SKM-1 (cell line): ENCODE measurements at regions not wholly inside any gene's neighbourhood (a gene's known extent, or its start where the extent isn't known, plus 50 kb on each side); places are given as distances from the start of the nearest gene placed in this dataset.
"Not testable (repeated sequence)": the region's sequence is repeated elsewhere in the genome, so short reads cannot be mapped to it uniquely, and the experiment has no call there.

Experiments used
- DNase-seq: peaks from one replicate; lab custom pipeline; 2025; ENCODE audit not compliant: unreplicated experiment; lab: John Stamatoyannopoulos, UW

DNA sequence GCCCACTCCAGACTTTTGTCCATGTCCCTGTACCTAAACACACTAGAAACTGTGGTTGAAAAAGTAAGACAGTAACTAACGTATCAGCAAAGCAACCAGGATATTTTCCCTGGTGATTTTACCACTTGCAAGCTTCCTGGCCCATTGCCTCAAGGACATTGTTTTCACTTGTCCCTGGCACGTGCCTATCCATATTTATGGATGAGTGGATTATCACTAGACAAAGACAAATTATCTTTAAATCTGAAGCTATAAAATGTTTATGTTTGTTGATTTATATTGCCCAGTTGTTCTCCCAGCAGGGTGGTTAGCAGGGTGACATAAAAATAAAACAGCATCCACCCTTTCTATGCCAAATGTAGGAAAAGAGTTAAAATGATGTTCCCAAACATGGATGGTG lies 93.2 kb upstream of the STEAP1 start:
- no peak for DNase-seq

DNA sequence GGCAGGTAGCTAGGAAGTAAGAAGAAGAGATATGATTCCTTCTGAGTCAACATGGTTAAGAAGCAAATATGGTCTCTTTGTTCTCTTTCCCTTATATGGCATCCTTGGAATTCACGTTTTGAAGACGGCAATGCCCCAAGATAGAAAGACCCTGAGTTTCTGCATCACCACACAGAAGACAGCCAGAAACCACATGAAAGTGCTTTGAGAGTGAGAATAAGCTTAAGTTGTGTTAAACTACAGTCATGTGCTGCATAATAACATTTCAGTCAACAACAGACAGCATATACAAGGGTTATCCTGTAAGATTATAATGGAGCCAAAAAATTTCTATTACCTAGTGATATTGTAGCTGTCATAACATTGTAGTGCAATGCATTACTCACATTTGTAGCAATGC lies 89.9 kb upstream of the STEAP1 start:
- no peak for DNase-seq

DNA sequence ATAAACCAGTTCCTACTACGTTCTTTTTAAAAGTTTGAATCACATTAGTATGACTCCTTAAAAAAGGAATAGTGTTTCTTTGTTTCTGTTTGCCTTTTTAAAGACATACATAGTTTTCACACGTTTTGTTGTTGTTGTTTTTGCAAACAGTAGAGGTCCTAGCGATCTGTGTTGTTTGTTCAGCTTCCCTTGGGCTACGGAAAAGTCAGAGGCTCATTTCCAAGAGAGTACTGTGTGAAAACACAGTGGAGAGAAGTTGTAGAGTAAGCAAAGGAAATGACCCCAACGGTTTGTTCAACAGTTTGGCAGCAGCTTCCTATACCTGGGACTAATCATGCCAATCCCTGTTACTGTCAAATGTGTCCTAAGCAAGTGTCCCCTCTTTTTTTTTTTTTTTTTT lies 87.1 kb upstream of the STEAP1 start:
- no peak for DNase-seq

DNA sequence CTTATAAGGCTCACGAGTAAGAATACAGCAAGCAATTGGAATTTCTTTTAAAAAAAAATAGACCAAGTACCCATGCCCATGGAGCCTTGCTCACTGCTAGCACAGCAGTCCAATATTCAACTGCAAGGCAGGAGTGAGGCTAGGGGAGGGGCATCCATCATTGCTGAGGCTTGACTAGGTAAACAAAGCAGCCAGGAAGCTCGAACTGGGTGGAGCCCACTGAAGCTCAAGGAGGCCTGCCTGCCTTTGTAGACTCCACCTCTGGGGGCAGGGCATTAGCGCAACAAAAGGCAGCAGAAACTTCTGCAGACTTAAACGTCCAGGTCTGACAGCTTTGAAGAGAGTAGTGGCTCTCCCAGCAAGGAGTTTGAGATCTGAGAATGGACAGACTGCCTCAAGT lies 84.0 kb upstream of the STEAP1 start:
- not testable (repeated sequence) for DNase-seq

DNA sequence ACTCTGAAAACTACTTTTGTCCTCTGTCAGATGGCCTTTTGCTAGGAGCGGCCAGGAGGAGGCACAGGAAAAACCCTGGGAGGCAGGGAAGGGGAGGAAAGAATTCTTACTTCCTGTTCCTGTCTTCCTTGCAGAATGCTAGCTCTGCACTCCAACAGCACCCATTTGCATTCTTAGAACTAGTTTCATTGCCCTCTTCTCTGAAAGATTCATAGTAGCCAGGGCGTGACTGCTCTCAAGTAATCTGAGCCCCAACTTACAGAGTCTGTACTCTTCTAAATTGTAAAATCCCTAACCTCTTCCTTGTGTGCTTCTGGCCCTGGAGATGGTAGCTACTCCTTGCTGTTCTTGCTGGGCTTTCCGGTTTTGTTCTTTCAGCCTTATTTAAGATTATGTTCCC lies 75.3 kb upstream of the STEAP1 start:
- DNase-seq, result no peak

DNA sequence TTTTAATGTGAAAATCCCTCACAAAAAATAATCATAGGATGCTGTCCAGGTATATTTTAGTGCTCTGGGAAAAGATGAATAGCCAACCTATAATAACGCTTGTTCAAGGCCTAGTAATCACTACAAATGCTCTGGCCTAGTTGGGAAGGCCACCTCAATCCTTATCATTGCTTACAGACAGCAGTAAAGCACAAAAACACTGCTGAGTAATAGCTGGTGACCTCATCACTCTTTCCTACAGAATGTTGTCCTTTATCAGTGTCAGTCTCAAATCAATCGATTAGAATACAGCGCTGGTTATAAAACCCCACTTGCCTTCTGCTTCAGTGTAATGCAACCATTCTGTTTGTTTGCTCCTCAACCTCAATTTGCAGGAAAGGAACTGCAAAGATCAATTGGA lies 72.6 kb upstream of the STEAP1 start:
- no peak for DNase-seq

DNA sequence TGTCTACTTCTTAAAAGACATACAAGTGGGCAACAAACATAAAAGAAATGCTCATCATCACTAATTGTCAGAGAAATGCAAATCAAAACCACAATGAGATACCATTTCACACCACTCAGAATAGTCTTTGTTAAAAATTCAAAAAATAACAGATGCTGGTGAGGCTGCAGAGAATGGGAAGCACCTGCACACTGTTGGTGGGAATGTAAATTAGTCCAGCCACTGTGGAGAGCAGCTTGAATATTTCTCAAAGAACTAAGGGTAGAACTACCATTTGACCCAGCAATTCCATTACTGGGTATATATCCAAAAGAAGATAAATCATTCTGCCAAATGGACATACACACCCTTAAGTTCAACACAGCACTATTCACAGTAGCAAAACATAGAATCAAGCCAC lies 61.8 kb upstream of the STEAP1 start:
- DNase-seq, result no peak

DNA sequence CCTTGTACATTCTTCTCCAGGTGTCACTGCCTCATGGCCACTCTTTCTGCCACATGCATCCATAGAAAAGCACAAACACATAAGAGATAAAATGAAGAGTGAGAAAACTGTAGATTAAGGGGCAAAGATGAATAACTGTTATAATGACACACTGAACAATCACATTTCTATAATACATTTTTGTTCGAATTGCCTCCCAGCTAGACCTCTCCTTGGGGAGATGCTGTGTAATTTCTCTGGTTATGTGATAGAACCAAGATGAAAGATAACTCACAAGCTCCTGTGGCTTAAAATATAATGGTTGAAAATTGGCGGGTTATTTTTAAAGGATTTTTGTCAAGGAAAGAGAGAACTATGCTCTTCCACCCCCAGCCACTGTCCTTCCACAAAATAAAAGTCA lies 60.2 kb upstream of the STEAP1 start:
- no peak for DNase-seq
